Inferior parietal cortex (tissue), 1 donor: ENCODE measurements at regions not wholly inside any gene's neighbourhood (a gene's known extent, or its start where the extent isn't known, plus 50 kb on each side); places are given as distances from the start of the nearest gene placed in this dataset.
"Not testable (repeated sequence)": the region's sequence is repeated elsewhere in the genome, so short reads cannot be mapped to it uniquely, and the experiment has no call there.

Experiments
- DNase-seq: peaks from one replicate; pipeline ENCODE4 v3.0.0-alpha.2; 2016; ENCODE audit errors: extremely low spot score

DNA sequence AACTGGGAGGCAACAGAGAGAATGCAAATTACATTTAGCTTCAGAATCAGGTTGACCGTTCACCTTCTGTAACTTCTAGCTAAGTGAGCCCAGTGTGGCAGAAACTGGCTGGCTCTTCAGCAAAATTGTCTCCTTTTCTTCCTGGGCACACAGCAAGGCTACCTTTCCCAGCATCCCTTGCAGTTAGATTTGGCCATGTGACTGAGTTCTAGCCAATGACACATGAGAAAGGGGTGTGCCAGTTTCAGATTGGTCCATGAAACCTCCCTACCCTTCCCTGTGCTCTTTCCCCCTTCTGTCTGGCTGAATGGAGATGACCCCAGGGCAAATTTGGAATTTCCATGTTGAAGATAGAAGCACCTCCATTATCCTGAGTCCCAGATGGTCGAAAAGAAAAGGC, 72.5 kb upstream of the SMIM23 start:
- no peak for DNase-seq

DNA sequence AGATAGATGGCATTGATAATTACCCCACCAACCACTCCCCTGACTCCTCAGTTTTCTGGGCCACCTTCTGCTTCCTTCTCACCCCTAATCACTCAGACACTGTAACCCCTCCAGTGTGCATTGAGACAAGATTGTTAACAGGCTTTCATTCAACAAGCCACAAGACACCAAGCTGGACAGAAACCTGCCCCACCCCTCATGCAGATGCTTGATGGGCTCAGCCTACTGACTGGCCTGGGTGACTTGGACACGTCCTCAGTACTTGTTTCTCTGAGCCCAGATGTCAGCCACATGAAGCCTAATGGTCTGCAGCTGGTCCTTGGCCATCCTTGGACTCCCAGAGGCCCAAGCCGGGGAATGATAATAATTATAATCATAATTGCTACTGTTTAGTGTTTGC, 71.4 kb upstream of the SMIM23 start:
- DNase-seq = no peak

DNA sequence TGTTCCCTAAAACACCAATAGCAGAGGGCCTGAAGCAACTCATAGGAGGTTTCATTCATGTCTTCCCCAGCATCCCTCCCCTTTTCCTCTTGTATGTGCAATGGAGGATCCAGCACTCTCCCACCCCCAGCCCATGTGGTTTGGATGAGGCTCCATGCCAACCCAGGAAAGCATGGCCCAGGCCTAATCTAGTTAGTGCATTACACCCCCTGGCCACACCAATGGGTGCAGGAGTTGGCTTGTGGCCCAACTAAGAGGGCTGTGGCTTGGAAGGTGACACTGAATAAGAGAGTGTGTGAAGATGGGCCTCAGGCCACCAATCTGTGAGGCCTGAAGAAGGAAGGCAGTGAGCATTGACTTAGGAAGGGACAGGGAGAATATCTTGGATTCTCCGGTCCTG, 70.8 kb upstream of the SMIM23 start:
- DNase-seq = no peak

DNA sequence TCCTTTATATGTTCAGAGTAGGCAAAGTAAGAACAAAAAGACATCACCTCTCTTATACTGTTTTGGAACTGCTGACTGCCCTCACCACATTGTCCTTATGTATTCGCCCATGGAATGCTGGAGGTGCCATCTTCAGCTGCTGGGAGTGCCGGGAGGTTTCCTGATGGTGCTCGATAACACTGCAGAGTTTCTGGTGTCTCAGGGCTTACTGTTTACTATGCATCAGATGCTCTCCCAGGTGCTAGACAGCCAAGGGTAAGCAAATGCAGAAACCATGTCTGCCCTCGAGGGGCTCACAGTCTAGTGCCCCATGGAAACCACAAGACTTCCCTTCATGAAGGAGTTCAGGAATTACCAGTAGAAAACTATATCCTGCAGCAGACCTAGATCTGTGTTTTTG, 70.1 kb upstream of the SMIM23 start:
- no peak for DNase-seq

DNA sequence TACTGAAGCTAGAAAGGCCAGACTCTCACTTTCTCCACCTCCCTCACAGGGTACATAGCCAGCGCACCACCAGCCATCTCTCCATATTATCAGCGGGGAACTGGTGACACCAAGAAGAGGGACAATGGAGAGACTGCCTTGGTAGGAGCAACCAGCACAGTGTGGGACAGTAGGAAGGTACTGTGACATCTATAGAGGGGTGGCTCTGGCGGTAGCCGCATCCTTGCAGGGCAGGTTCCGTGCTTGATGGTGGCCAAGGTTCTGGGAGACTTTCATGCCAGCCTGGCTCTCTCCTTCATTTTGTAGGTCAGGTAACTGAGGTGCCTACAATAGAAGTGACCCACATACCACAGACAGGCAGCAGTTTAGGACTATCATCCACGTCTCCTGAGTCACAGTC, 65.5 kb upstream of the SMIM23 start:
- no peak for DNase-seq

DNA sequence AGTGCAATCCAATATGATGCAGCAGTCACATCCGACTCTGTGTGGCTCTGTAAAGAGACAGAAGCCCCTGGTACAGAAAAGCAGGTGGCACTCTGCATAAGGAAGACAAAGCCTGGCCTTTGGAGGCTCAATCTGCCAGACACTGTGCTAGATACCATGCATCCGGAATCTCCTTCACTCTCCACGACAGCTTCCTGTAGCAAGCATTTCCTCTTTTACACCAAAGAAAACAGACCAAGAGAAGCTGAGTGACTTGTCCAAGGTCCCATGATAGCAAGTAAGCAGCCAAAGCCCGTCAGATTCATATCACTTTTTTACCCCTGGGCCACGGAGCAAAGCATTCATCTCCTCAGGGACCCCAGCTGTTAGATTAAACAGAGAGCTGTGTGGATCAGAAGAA, 64.2 kb upstream of the SMIM23 start:
- no peak for DNase-seq

DNA sequence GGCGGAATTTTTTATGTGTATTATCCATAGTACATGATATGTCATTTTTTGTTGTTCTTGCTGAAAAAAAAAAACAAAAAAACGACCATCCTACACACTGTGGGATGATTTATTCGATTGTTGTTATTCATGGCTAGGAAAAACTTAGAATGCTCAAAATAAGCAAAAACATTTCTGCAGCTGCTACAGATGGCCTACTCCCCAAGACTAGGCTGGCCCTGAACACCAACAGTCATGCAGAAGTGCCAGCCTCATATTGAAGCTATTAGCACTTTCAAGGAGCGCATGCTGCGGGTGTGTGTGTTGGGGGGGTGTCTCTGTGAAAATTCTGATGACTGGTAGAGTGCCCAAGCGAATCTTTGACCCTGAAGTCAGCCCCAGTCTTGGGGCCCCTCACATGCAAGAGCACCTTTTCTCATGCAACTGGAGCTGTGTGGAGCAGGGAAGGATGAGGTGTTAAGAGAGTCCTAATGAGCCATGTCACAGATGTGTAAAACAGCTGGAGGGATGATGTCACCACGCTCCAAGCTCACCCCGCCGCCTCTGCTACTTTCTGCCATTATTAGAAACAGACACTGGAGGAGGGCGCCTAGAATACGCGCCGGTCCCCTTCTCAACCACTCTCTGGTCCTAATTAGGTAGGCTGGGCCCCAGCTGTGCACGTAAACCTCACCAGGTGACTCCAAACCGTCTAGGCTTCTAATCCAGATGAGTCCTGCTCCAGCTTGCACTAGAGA, 61.0 kb upstream of the SMIM23 start:
- no peak for DNase-seq

DNA sequence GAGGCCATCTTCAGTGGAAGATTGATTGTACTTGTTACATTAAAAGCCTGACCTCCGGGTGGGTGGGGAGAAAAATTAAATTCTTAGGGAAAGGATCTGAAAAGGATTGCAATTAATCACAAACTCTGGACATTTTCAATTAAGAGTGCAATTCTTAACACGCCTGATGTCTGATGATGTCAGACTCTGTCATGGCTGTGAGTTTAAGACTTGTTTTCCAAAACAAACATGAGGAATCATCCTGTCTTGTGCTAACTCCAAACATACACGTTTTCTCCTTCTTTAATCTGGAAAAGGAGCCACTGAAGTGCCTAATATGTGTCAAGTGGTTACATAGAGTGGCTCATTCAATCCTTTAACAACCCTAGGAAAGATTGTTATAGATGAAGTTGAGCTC, 60.4 kb upstream of the SMIM23 start:
- no peak for DNase-seq

DNA sequence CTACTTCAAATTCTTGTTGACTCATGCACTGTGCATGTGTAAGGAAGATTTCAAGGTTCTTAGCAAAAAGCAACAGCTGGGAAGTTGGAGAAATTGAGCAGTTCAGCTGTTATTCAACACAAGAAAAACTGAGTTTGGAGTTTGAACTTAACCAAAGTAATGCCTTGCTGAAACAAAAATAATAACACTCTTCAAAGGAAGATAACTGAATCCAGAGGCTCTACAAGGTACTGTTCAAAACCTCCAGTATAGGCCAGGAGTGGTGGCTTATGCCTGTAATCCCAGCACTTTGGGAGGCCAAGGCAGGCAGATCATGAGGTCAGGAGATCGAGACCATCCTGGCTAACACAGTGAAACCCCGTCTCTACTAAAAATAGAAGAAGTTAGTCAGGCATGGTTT, 58.8 kb upstream of the SMIM23 start:
- DNase-seq = not testable (repeated sequence)

DNA sequence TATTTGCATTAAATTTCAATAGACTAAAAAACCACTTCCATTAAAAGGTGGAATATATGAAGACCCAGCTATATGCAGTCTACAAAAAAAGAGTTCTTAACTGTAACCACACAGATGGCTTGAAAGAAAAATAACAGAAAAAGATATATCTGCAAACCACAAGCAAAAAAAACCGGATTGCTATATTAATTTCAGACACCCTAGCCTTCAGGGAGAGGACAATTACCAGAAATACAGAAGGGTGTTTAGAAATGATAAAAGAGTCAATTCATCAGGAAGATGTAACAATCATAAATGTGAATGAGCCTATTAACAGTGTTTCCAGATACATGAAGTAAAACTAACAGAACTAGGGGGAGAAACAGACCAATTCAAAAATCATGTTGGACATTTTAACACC, 56.9 kb upstream of the SMIM23 start:
- DNase-seq = no peak
